Activated T-helper 1 cell treated with anti-CD3 and anti-CD28 coated beads, Interleukin-2, amount 50 U/mL, for 16 hours (primary cell): ENCODE measurements at regions not wholly inside any gene's neighbourhood (a gene's known extent, or its start where the extent isn't known, plus 50 kb on each side); places are given as distances from the start of the nearest gene placed in this dataset.
"Not testable (repeated sequence)": the region's sequence is repeated elsewhere in the genome, so short reads cannot be mapped to it uniquely, and the experiment has no call there.

ENCODE experiments used
- DNase-seq, 2 donors: peaks; one replicate each; pipeline ENCODE4 v3.0.0-alpha.2; 2020; ENCODE audit warnings: low read depth in 1 of 2, low spot score in 1 of 2

- DNase-seq = no peak
Measured at GRCh38 chr3:197408177-197408957, 110.0 kb upstream of the DLG1 start.

GRCh38 chr3:197407526-197407925 lies 109.1 kb upstream of the DLG1 start:
- no peak for DNase-seq

GRCh38 chr3:197407053-197407452 lies 108.6 kb upstream of the DLG1 start:
- no peak for DNase-seq

- no peak for DNase-seq
Measured at GRCh38 chr3:197406266-197406665, 107.9 kb upstream of the DLG1 start.

- no peak for DNase-seq
Measured at GRCh38 chr3:197404754-197405153, 106.3 kb upstream of the DLG1 start.

- DNase-seq = no peak
Measured at GRCh38 chr3:197404030-197404429, 105.6 kb upstream of the DLG1 start.

GRCh38 chr3:197402401-197402800 lies 104.0 kb upstream of the DLG1 start:
- not testable (repeated sequence) for DNase-seq

GRCh38 chr3:197399486-197399885 lies 101.1 kb upstream of the DLG1 start:
- no peak for DNase-seq

GRCh38 chr3:197398286-197398878 lies 100.0 kb upstream of the DLG1 start:
- DNase-seq = no peak

- DNase-seq = no peak
Measured at GRCh38 chr3:197397838-197398237, 99.4 kb upstream of the DLG1 start.

GRCh38 chr3:197394464-197395321 lies 96.3 kb upstream of the DLG1 start:
- peak in 1 of 2 donors; percentile 32 for DNase-seq

- DNase-seq = not testable (repeated sequence)
Measured at GRCh38 chr3:197394126-197394463, 95.7 kb upstream of the DLG1 start.

- no peak for DNase-seq
Measured at GRCh38 chr3:197393711-197394110, 95.3 kb upstream of the DLG1 start.

GRCh38 chr3:197392961-197393360 lies 94.5 kb upstream of the DLG1 start:
- DNase-seq = no peak

- no peak for DNase-seq
Measured at GRCh38 chr3:197381371-197381770, 83.0 kb upstream of the DLG1 start.

GRCh38 chr3:197380786-197381185 lies 82.4 kb upstream of the DLG1 start:
- DNase-seq = no peak

GRCh38 chr3:197378985-197379718 lies 80.7 kb upstream of the DLG1 start:
- no peak for DNase-seq

GRCh38 chr3:197376735-197377555 lies 78.5 kb upstream of the DLG1 start:
- DNase-seq = no peak

GRCh38 chr3:197376020-197376419 lies 77.6 kb upstream of the DLG1 start:
- no peak for DNase-seq

GRCh38 chr3:197375001-197375441 lies 76.6 kb upstream of the DLG1 start:
- no peak for DNase-seq
